ENCODE measurements at regions not wholly inside any gene's neighbourhood (a gene's known extent, or its start where the extent isn't known, plus 50 kb on each side); places are given as distances from the start of the nearest gene placed in this dataset.

- intact Hi-C loops (cut with DNase I; ENCODE audit: low total_unique reads), result no loop called here
- peaks cover 0 to 43% (median 0%) of the 10 kb centered on the region in 3 donors for H3K27me3 ChIP-seq
- no peaks in the 10 kb centered on the region for H3K4me1 ChIP-seq
- no peak overlapping the region for H3K4me3 ChIP-seq
- no peaks in the 10 kb centered on the region for H3K9me3 ChIP-seq
- WGBS, 5 donors, result 67 to 80% (median 74%) methylated on average over 3 of the region's 3 CpGs
- TF ChIP-seq POLR2A (IDR thresholded peaks at IDR 0.05) (no peak), POLR2AphosphoS5 (IDR thresholded peaks at IDR 0.05) (no peak), CTCF (IDR thresholded peaks at IDR 0.05) (no peak), EP300 (IDR thresholded peaks at IDR 0.05) (no peak)
- no peak overlapping the region for H3K27ac ChIP-seq
- DNase-seq, result no peak
- no peaks in the 10 kb centered on the region for H3K36me3 ChIP-seq
These were observed 209.2 kb upstream of the TOPAZ1 start for GRCh38 chr3:44032487-44032886.

GRCh38 chr3:44033123-44033522 lies 208.6 kb upstream of the TOPAZ1 start:
- peaks cover 0 to 42% (median 0%) of the 10 kb centered on the region in 3 donors for H3K27me3 ChIP-seq
- 66 to 83% (median 76%) methylated on average over 2 of the region's 2 CpGs for WGBS, 5 donors
- H3K4me1 ChIP-seq, result no peaks in the 10 kb centered on the region
- no peak for DNase-seq
- intact Hi-C loops (cut with DNase I; ENCODE audit: low total_unique reads), result no loop called here
- no peak overlapping the region for H3K4me3 ChIP-seq
- TF ChIP-seq POLR2A (IDR thresholded peaks at IDR 0.05) (no peak), CTCF (IDR thresholded peaks at IDR 0.05) (no peak), POLR2AphosphoS5 (IDR thresholded peaks at IDR 0.05) (no peak), EP300 (IDR thresholded peaks at IDR 0.05) (no peak)
- no peaks in the 10 kb centered on the region for H3K36me3 ChIP-seq
- H3K9me3 ChIP-seq, result no peaks in the 10 kb centered on the region
- no peak overlapping the region for H3K27ac ChIP-seq

- DNase-seq, result no peak
- H3K27me3 ChIP-seq, result peaks cover 0 to 19% (median 0%) of the 10 kb centered on the region in 3 donors
- H3K27ac ChIP-seq, result no peak overlapping the region
- no peak overlapping the region for H3K4me3 ChIP-seq
- 74 to 87% (median 83%) methylated on average over 5 of the region's 5 CpGs for WGBS, 5 donors
- H3K9me3 ChIP-seq, result no peaks in the 10 kb centered on the region
- no peaks in the 10 kb centered on the region for H3K36me3 ChIP-seq
- TF ChIP-seq POLR2AphosphoS5 (IDR thresholded peaks at IDR 0.05) (no peak), POLR2A (IDR thresholded peaks at IDR 0.05) (no peak), CTCF (IDR thresholded peaks at IDR 0.05) (no peak), EP300 (IDR thresholded peaks at IDR 0.05) (no peak)
- H3K4me1 ChIP-seq, result no peaks in the 10 kb centered on the region
- intact Hi-C loops (cut with DNase I; ENCODE audit: low total_unique reads), result no loop called here
These were observed 204.8 kb upstream of the TOPAZ1 start for GRCh38 chr3:44036850-44037249.

- TF ChIP-seq EP300 (IDR thresholded peaks at IDR 0.05), result no peak
- no peak for TF ChIP-seq CTCF (IDR thresholded peaks at IDR 0.05)
- TF ChIP-seq POLR2AphosphoS5 (IDR thresholded peaks at IDR 0.05), result no peak
- no peak for TF ChIP-seq POLR2A (IDR thresholded peaks at IDR 0.05)
- Histone ChIP-seq H3K27me3 (peaks cover 0 to 11% (median 0%) of the 10 kb centered on the region in 3 donors), H3K27ac (no peak overlapping the region), H3K9me3 (no peaks in the 10 kb centered on the region), H3K4me1 (no peaks in the 10 kb centered on the region), H3K36me3 (no peaks in the 10 kb centered on the region), H3K4me3 (no peak overlapping the region)
- intact Hi-C loops (cut with DNase I; ENCODE audit: low total_unique reads), result no loop called here
- no peak for DNase-seq
- WGBS, 5 donors, result 79 to 95% (median 87%) methylated on average over 2 of the region's 2 CpGs
These were observed 202.7 kb upstream of the TOPAZ1 start for GRCh38 chr3:44039006-44039405.

All from stomach (tissue), 8 donors.